GM10248 (cell line): ENCODE measurements at regions not wholly inside any gene's neighbourhood (a gene's known extent, or its start where the extent isn't known, plus 50 kb on each side); places are given as distances from the start of the nearest gene placed in this dataset.

Experiments used
- CTCF ChIA-PET: fragments of 300-600 bp; sonication (Branson Sonifier 250); formaldehyde crosslinking; extraction: SDS; loops from one replicate; lab custom pipeline; 2021; ENCODE audit warnings: antibody characterized with exemption; lab: Yijun Ruan, JAX
- POLR2A ChIA-PET: fragments of 350-650 bp; sonication (Branson Sonifier 250); formaldehyde crosslinking; extraction: SDS; loops from one replicate; lab custom pipeline; 2020; ENCODE audit warnings: antibody characterized with exemption; lab: Yijun Ruan, JAX
- DNase-seq: peaks from one replicate; pipeline ENCODE4 v3.0.0; 2012; ENCODE audit errors: extremely low spot score
- CTCF ChIP-seq: IDR thresholded peaks from 2 replicates; pipeline ENCODE4 v1.5.1; 2012; ENCODE audit warnings: mild to moderate bottlenecking, low read depth; ENCODE audit errors: extremely low read depth, missing control alignments, control extremely low read depth

- no peak for DNase-seq
- CTCF ChIA-PET, result interaction anchor here (1.1 to 1.5 kb wide), 3 partner anchors 14 to 32 kb away, joined by 3 to 5 read pairs (median 4); no protein-coding TSS in a partner anchor
- TF ChIP-seq CTCF, result no peak
- POLR2A ChIA-PET, result no interaction called here
These were observed 255.6 kb downstream of the LRFN2 start for GRCh38 chr6:40331545-40331944.

DNA sequence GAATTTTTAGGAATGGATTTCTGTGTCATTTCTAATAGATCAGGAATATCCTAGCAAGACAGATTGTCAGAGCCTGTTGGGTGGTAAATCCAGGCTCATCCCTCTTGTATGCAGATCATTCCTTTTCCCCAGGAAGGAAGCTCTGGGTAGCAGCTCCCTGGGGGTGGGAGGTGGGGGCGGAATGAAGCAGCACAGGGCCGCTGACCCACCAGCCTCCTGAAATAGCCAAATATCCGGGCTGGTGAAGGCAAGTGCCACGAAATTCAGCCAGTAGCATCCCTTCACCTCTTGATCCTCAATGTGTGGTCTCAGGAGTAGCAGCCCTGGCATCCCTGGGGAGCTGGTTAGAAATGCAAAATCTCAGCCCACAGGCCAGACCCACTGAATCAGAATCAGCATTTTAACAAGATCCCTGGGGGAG is 256.9 kb downstream of the LRFN2 start:
- TF ChIP-seq CTCF, result no peak
- POLR2A ChIA-PET, result no interaction called here
- CTCF ChIA-PET, result interaction anchor here (1.5 kb wide), 1 partner anchor 21 kb away, joined by 5 read pairs; no protein-coding TSS in a partner anchor
- DNase-seq, result no peak

DNA sequence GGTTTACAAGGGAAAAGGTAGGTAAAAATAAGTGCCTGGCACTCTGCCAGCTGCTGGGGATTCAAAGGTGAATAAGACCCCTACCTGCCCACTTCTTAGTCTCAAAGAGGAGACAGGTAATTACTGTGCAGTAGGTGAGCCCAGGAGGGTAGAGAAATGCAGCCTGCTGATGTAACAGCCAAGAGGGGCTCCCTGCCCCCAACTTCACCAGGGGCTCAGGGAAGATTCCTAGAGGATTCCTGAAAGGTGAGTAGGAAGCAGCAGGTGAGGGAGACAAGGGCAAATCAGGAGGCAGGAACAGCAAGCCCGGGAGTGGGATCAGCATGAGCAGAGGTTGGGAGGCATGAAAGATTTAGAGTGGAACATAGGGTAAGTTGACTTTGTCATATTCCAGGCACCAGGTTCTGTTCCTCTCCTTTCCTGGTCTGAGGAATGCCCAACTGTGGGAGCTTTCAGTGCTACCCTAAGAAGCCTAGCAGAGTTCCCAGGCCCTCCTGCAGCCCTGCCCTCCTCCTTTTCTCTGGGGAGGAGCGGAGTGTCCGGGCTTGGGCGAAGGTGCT is 258.1 kb downstream of the LRFN2 start:
- no peak for DNase-seq
- ChIA-PET CTCF (interaction anchor here (1.0 kb wide), 2 partner anchors 8 to 9 kb away, joined by 3 read pairs; no protein-coding TSS in a partner anchor), POLR2A (no interaction called here)
- no peak for TF ChIP-seq CTCF

- TF ChIP-seq CTCF, result peak; percentile 55
- ChIA-PET CTCF (interaction anchor here (1.0 to 1.4 kb wide), 3 partner anchors 9 to 21 kb away, joined by 3 read pairs; no protein-coding TSS in a partner anchor), POLR2A (no interaction called here)
- DNase-seq, result no peak
These were observed 258.7 kb downstream of the LRFN2 start for GRCh38 chr6:40328386-40328985.

- DNase-seq, result no peak
- CTCF ChIA-PET, result interaction anchor here (1.4 kb wide), 1 partner anchor 20 kb away, joined by 3 read pairs; no protein-coding TSS in a partner anchor
- no peak for TF ChIP-seq CTCF
- POLR2A ChIA-PET, result no interaction called here
These were observed 260.3 kb downstream of the LRFN2 start for GRCh38 chr6:40326714-40327421.

DNA sequence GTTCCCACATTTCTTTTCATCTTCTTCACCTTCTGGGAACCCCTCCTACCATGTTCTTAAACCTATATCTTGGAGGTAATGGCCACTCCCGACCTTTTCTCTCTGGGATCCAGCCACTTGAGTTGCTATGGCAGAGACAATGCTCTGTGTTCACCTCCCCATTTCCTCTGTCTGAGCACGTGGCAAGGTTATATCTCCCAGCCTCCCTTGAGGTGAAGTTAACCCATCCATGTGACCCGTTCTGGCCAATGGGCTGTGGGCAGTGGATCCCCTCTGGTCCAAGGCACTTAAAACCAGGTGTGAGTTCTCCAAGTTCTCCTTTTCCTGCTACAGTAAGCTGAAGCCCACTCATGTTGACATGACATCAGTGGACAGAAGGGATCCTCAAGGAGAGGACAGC is 261.4 kb downstream of the LRFN2 start:
- ChIA-PET CTCF (no interaction called here), POLR2A (no interaction called here)
- no peak for DNase-seq
- TF ChIP-seq CTCF, result no peak
